GM23248 (cell line): ENCODE measurements at regions not wholly inside any gene's neighbourhood (a gene's known extent, or its start where the extent isn't known, plus 50 kb on each side); places are given as distances from the start of the nearest gene placed in this dataset.

Experiments
- DNase-seq: peaks from one replicate; pipeline ENCODE4 v3.0.0-alpha.2; 2015
- H2AFZ ChIP-seq: fragments of 200-600 bp; sonication (generic); 2 replicates; pipeline ENCODE4 v1.6.1; 2016; ENCODE audit warnings: antibody characterized with exemption
- H3F3A ChIP-seq: fragments of 200-600 bp; sonication (generic); 2 replicates; pipeline ENCODE4 v1.6.1; 2016; ENCODE audit warnings: mild to moderate bottlenecking, antibody characterized with exemption, mixed run types; ENCODE audit not compliant: insufficient read depth
- H3K27ac ChIP-seq: fragments of 200-600 bp; sonication (generic); 2 replicates; pipeline ENCODE4 v1.5.1; 2016; ENCODE audit warnings: mild to moderate bottlenecking
- H3K27me3 ChIP-seq: fragments of 200-600 bp; sonication (generic); replicated peaks from 2 replicates; pipeline ENCODE4 v1.6.1; 2016; ENCODE audit warnings: mild to moderate bottlenecking; ENCODE audit not compliant: insufficient read depth
- H3K36me3 ChIP-seq: fragments of 200-600 bp; sonication (generic); 2 replicates; pipeline ENCODE4 v1.6.1; 2016; ENCODE audit warnings: low read depth, mild to moderate bottlenecking
- H3K4me1 ChIP-seq: fragments of 200-600 bp; sonication (generic); 2 replicates; pipeline ENCODE4 v1.6.1; 2016; ENCODE audit warnings: mild to moderate bottlenecking; ENCODE audit not compliant: insufficient read depth
- H3K4me2 ChIP-seq: fragments of 200-600 bp; sonication (generic); one replicate; pipeline ENCODE4 v1.6.1; 2016; ENCODE audit warnings: mild to moderate bottlenecking; ENCODE audit not compliant: unreplicated experiment
- H3K4me3 ChIP-seq: fragments of 200-600 bp; sonication (generic); 2 replicates; pipeline ENCODE4 v1.5.1; 2016; ENCODE audit warnings: mild to moderate bottlenecking
- H3K79me2 ChIP-seq: fragments of 200-600 bp; sonication (generic); 2 replicates; pipeline ENCODE4 v1.6.1; 2016; ENCODE audit warnings: mild to moderate bottlenecking; ENCODE audit not compliant: insufficient read depth
- H3K9ac ChIP-seq: fragments of 200-600 bp; sonication (generic); 2 replicates; pipeline ENCODE4 v1.6.1; 2016; ENCODE audit warnings: mild to moderate bottlenecking
- H3K9me2 ChIP-seq: fragments of 200-600 bp; sonication (generic); 2 replicates; pipeline ENCODE4 v1.6.1; 2016; ENCODE audit warnings: mixed run types, mild to moderate bottlenecking, moderate library complexity; ENCODE audit not compliant: insufficient read depth
- H3K9me3 ChIP-seq: fragments of 200-600 bp; sonication (generic); one replicate; pipeline ENCODE4 v1.6.1; 2017; ENCODE audit warnings: low read depth
- H4K20me1 ChIP-seq: fragments of 200-600 bp; sonication (generic); 2 replicates; pipeline ENCODE4 v1.6.0; 2016; ENCODE audit not compliant: insufficient read depth
- EZH2 ChIP-seq: fragments of 200-600 bp; sonication (generic); IDR thresholded peaks from 2 replicates; pipeline ENCODE4 v1.6.1; 2018; ENCODE audit warnings: antibody characterized with exemption, mild to moderate bottlenecking; ENCODE audit not compliant: insufficient read depth, poor library complexity, severe bottlenecking
- EZH2phosphoT487 ChIP-seq: fragments of 200-600 bp; sonication (generic); IDR thresholded peaks from 2 replicates; pipeline ENCODE4 v1.6.1; 2018; ENCODE audit warnings: antibody characterized with exemption, moderate library complexity, mild to moderate bottlenecking, low read depth; ENCODE audit not compliant: insufficient read depth
- WGBS, 2 experiments: methylation state at CpG; one replicate each; pipeline ENCODE4 v1.1.6; 2015 to 2017; ENCODE audit warnings: low lambda C conversion rate in 2 of 2, low coverage in 1 of 2; ENCODE audit errors: missing lambda C conversion rate in 2 of 2; 5-methylcytosine and 5-hydroxymethylcytosine counted together
- in situ Hi-C: fragments of 300-500 bp; cut with MboI; formaldehyde crosslinking; loops from 2 replicates; pipeline ENCODE4 v1.15.0; 2020

- H3K36me3 ChIP-seq = no peaks in the 10 kb centered on the region
- H3K4me2 ChIP-seq = no peak overlapping the region
- in situ Hi-C loops = no loop called here
- H3K9me2 ChIP-seq = no peaks in the 10 kb centered on the region
- H3K9ac ChIP-seq = no peak overlapping the region
- H3K4me1 ChIP-seq = peaks cover 16% of the 10 kb centered on the region
- no peak overlapping the region for H3K4me3 ChIP-seq
- 15 to 32% methylated on average over 4 of the region's 4 CpGs for WGBS, 2 experiments
- no peak for DNase-seq
- H3K27me3 ChIP-seq = peaks cover 27% of the 10 kb centered on the region
- H3K79me2 ChIP-seq = no peaks in the 10 kb centered on the region
- no peaks in the 10 kb centered on the region for H3K9me3 ChIP-seq
- no peak for TF ChIP-seq EZH2
- TF ChIP-seq EZH2phosphoT487 = no peak
- H3K27ac ChIP-seq = no peak overlapping the region
- no peak overlapping the region for H2AFZ ChIP-seq
- peaks cover 20% of the 10 kb centered on the region for H3F3A ChIP-seq
- H4K20me1 ChIP-seq = no peaks in the 10 kb centered on the region
Observed at GRCh38 chr20:11719153-11719552, 198.5 kb upstream of the BTBD3 start.

GRCh38 chr20:11721411-11721810 lies 196.3 kb upstream of the BTBD3 start:
- Histone ChIP-seq H3K27me3 (peaks cover 31% of the 10 kb centered on the region), H3K9ac (no peak overlapping the region), H4K20me1 (no peaks in the 10 kb centered on the region), H3K9me3 (no peaks in the 10 kb centered on the region), H3K4me2 (no peak overlapping the region), H3K4me3 (no peak overlapping the region), H2AFZ (no peak overlapping the region), H3K36me3 (no peaks in the 10 kb centered on the region), H3K4me1 (peaks cover 7% of the 10 kb centered on the region), H3K27ac (no peak overlapping the region), H3K9me2 (no peaks in the 10 kb centered on the region), H3F3A (peaks cover 8% of the 10 kb centered on the region; the same call in 1 of the 2 replicates), H3K79me2 (no peaks in the 10 kb centered on the region)
- no peak for DNase-seq
- TF ChIP-seq EZH2 (no peak), EZH2phosphoT487 (no peak)
- in situ Hi-C loops = no loop called here
- 34 to 42% methylated on average over 2 of the region's 2 CpGs for WGBS, 2 experiments

GRCh38 chr20:11724097-11724496 lies 193.6 kb upstream of the BTBD3 start:
- peaks cover 31% of the 10 kb centered on the region for H3K27me3 ChIP-seq
- no peaks in the 10 kb centered on the region for H3F3A ChIP-seq
- in situ Hi-C loops = no loop called here
- TF ChIP-seq EZH2phosphoT487 = no peak
- no peak for TF ChIP-seq EZH2
- WGBS, 2 experiments = 9 to 12% methylated on average over 3 of the region's 3 CpGs
- H3K4me1 ChIP-seq = no peaks in the 10 kb centered on the region
- H4K20me1 ChIP-seq = no peaks in the 10 kb centered on the region
- no peaks in the 10 kb centered on the region for H3K36me3 ChIP-seq
- no peak for DNase-seq
- no peak overlapping the region for H3K4me2 ChIP-seq
- H3K4me3 ChIP-seq = no peak overlapping the region
- H3K79me2 ChIP-seq = no peaks in the 10 kb centered on the region
- H3K9ac ChIP-seq = no peak overlapping the region
- H3K9me2 ChIP-seq = no peaks in the 10 kb centered on the region
- no peak overlapping the region for H3K27ac ChIP-seq
- H2AFZ ChIP-seq = no peak overlapping the region
- no peaks in the 10 kb centered on the region for H3K9me3 ChIP-seq

DNA sequence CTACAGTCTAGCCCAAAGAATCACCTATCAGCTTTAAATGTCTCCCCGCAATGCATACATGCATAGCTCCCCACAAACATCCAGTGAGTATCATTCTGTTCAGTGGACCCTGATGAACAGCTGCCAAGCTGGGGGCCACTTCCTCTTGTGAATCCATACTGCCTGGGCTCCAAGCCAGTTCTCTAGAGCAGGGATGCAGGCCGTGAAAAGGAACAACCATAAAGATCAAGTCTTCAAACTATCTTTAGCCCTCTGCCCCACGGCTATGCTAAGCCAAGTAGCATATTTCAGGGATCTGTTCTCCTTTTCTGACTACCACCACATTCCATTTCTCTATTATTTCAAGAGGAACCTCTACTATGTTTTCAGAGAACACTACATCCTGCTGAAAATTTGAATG lies 191.7 kb upstream of the BTBD3 start:
- no peak for DNase-seq
- WGBS, 2 experiments = 13 to 20% methylated on average over 3 of the region's 3 CpGs
- in situ Hi-C loops = no loop called here
- H3K9me2 ChIP-seq = no peaks in the 10 kb centered on the region
- no peaks in the 10 kb centered on the region for H3K9me3 ChIP-seq
- H4K20me1 ChIP-seq = no peaks in the 10 kb centered on the region
- no peaks in the 10 kb centered on the region for H3F3A ChIP-seq
- no peak overlapping the region for H3K9ac ChIP-seq
- TF ChIP-seq EZH2phosphoT487 (no peak), EZH2 (no peak)
- no peak overlapping the region for H3K4me2 ChIP-seq
- H2AFZ ChIP-seq = no peak overlapping the region
- H3K27ac ChIP-seq = no peak overlapping the region
- H3K79me2 ChIP-seq = no peaks in the 10 kb centered on the region
- no peaks in the 10 kb centered on the region for H3K36me3 ChIP-seq
- no peak overlapping the region for H3K4me3 ChIP-seq
- H3K27me3 ChIP-seq = peaks cover 24% of the 10 kb centered on the region
- no peaks in the 10 kb centered on the region for H3K4me1 ChIP-seq

DNA sequence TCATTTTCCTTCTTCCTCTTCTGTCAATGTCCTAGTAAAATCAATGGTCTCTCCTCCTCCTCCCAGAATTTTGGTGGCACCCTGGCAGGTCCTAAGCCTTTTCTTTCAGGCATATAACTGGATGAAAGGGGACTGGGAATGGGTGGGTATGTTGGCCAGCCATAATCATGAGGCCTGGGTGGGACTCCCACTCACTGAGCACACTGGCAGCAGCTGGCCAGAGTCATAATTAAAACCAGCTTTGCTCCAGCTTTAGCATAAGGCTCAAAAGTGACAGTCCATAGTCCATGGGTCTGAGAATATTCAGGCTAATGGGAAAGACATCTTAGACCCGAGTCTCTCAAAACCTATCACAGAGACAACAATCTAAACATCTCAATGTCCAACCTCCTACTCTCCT lies 190.0 kb upstream of the BTBD3 start:
- Histone ChIP-seq H2AFZ (no peak overlapping the region), H4K20me1 (no peaks in the 10 kb centered on the region), H3K79me2 (no peaks in the 10 kb centered on the region), H3K9me2 (no peaks in the 10 kb centered on the region), H3K4me1 (no peaks in the 10 kb centered on the region), H3K4me3 (no peak overlapping the region), H3K9ac (no peak overlapping the region), H3K27me3 (peaks cover 14% of the 10 kb centered on the region), H3F3A (no peaks in the 10 kb centered on the region), H3K27ac (no peak overlapping the region), H3K9me3 (no peaks in the 10 kb centered on the region), H3K36me3 (no peaks in the 10 kb centered on the region), H3K4me2 (no peak overlapping the region)
- no peak for DNase-seq
- WGBS, 2 experiments = 0% methylated on average over 1 of the region's 1 CpG
- in situ Hi-C loops = no loop called here
- TF ChIP-seq EZH2phosphoT487 (no peak), EZH2 (no peak)
